Ishikawa (cell line): ENCODE measurements at regions not wholly inside any gene's neighbourhood (a gene's known extent, or its start where the extent isn't known, plus 50 kb on each side); places are given as distances from the start of the nearest gene placed in this dataset.

Experiments used
- CREB1 ChIP-seq: IDR thresholded peaks from 2 replicates; pipeline ENCODE4 v1.6.1; 2012; ENCODE audit warnings: low read depth
- FOXM1 ChIP-seq: IDR thresholded peaks from 2 replicates; pipeline ENCODE4 v1.6.1; 2012; ENCODE audit warnings: low read depth, borderline replicate concordance
- NFIC ChIP-seq: IDR thresholded peaks from 2 replicates; pipeline ENCODE4 v1.6.1; 2012
- TAF1 ChIP-seq: IDR thresholded peaks from 2 replicates; pipeline ENCODE4 v1.6.1; 2012; ENCODE audit warnings: low read depth, mild to moderate bottlenecking
- TEAD4 ChIP-seq: IDR thresholded peaks from 2 replicates; pipeline ENCODE4 v1.6.1; 2012
- YY1 ChIP-seq: IDR thresholded peaks from 2 replicates; pipeline ENCODE4 v1.6.1; 2012; ENCODE audit warnings: low read depth
- TF ChIP-seq, protein P1 (sequence below): IDR thresholded peaks from 2 replicates; pipeline ENCODE4 v1.6.1; 2012
- TF ChIP-seq, protein P2 (sequence below): IDR thresholded peaks from 2 replicates; pipeline ENCODE4 v1.6.1; 2012; ENCODE audit warnings: low read depth, mild to moderate bottlenecking
- TF ChIP-seq, protein P3 (sequence below): IDR thresholded peaks from 2 replicates; pipeline ENCODE4 v1.6.1; 2012

GRCh38 chr10:131437556-131438475, 126.3 kb upstream of the TCERG1L start:
- TF ChIP-seq TAF1, result no peak
- no peak for TF ChIP-seq NFIC
- TF ChIP-seq TEAD4, result no peak
- no peak for TF ChIP-seq YY1
- TF ChIP-seq, protein P1, sequence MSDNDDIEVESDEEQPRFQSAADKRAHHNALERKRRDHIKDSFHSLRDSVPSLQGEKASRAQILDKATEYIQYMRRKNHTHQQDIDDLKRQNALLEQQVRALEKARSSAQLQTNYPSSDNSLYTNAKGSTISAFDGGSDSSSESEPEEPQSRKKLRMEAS, result no peak
- TF ChIP-seq, protein P2, sequence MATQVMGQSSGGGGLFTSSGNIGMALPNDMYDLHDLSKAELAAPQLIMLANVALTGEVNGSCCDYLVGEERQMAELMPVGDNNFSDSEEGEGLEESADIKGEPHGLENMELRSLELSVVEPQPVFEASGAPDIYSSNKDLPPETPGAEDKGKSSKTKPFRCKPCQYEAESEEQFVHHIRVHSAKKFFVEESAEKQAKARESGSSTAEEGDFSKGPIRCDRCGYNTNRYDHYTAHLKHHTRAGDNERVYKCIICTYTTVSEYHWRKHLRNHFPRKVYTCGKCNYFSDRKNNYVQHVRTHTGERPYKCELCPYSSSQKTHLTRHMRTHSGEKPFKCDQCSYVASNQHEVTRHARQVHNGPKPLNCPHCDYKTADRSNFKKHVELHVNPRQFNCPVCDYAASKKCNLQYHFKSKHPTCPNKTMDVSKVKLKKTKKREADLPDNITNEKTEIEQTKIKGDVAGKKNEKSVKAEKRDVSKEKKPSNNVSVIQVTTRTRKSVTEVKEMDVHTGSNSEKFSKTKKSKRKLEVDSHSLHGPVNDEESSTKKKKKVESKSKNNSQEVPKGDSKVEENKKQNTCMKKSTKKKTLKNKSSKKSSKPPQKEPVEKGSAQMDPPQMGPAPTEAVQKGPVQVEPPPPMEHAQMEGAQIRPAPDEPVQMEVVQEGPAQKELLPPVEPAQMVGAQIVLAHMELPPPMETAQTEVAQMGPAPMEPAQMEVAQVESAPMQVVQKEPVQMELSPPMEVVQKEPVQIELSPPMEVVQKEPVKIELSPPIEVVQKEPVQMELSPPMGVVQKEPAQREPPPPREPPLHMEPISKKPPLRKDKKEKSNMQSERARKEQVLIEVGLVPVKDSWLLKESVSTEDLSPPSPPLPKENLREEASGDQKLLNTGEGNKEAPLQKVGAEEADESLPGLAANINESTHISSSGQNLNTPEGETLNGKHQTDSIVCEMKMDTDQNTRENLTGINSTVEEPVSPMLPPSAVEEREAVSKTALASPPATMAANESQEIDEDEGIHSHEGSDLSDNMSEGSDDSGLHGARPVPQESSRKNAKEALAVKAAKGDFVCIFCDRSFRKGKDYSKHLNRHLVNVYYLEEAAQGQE, result no peak
- TF ChIP-seq, protein P3, sequence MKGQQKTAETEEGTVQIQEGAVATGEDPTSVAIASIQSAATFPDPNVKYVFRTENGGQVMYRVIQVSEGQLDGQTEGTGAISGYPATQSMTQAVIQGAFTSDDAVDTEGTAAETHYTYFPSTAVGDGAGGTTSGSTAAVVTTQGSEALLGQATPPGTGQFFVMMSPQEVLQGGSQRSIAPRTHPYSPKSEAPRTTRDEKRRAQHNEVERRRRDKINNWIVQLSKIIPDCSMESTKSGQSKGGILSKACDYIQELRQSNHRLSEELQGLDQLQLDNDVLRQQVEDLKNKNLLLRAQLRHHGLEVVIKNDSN, result no peak
- no peak for TF ChIP-seq CREB1
- no peak for TF ChIP-seq FOXM1
